AG04450 (cell line): ENCODE measurements at regions not wholly inside any gene's neighbourhood (a gene's known extent, or its start where the extent isn't known, plus 50 kb on each side); places are given as distances from the start of the nearest gene placed in this dataset.

Experiments used
- CTCF ChIA-PET: fragments of 300-600, 350-600 bp; formaldehyde crosslinking; extraction: SDS; loops from one replicate; lab custom pipeline; 2022; ENCODE audit warnings: antibody characterized with exemption, inconsistent platforms; lab: Charles Lee
- POLR2A ChIA-PET: fragments of 350-600 bp; formaldehyde crosslinking; extraction: SDS; loops from one replicate; lab custom pipeline; 2021; ENCODE audit warnings: antibody characterized with exemption, inconsistent platforms; lab: Yijun Ruan, JAX
- DNase-seq: peaks from one replicate; pipeline ENCODE4 v3.0.0-alpha.2; 2011; ENCODE audit warnings: low read depth, low spot score
- H3K27ac ChIP-seq: one replicate; pipeline ENCODE4 v1.5.1; 2012; ENCODE audit warnings: low read depth, low read length, control low read depth
- H3K27me3 ChIP-seq: one replicate; pipeline ENCODE4 v1.6.0; 2012; ENCODE audit warnings: low read length; ENCODE audit not compliant: control insufficient read depth, insufficient read depth
- H3K4me3 ChIP-seq: 2 replicates; pipeline ENCODE4 v1.5.1; 2011; ENCODE audit warnings: mild to moderate bottlenecking, low read depth, low read length, control low read depth
- H3K9me3 ChIP-seq: 2 replicates; pipeline ENCODE4 v1.5.1; 2012; ENCODE audit warnings: low read length; ENCODE audit not compliant: control insufficient read depth, insufficient read depth
- TF ChIP-seq, protein P1 (sequence below): IDR thresholded peaks from 2 replicates; pipeline ENCODE4 v1.5.1; 2011; ENCODE audit warnings: low read depth, low read length, control low read depth, inconsistent platforms

DNA sequence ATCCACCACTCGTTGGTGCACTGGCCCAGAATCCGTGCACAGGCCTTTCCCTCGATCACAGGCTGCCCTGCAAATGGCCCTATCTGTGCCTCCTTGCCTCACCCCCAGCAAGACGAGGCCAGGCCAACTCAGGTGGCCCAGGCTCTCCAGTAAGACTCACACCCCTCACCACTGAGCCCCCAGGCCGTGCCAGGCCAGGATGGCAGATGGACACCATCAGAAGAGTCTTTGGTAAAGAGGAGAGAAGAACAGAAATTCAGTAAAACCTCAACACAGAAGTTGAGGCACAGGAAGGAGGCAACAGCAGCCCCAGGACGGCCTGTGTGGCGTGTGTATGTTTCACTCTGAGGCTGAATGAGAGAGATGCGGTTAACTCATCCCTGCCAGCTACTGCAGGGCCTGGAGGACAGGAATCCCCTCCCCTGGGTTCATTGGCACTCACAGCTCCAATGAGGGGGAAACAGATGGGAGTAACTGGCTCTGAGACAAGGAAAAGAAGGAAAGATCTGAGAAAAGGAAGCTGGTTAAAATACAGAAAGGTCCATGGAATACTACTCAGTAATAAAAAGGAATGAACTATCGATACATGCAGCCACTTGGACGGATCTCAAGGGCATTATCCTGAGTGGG lies 54.1 kb upstream of the WNT11 start:
- H3K9me3 ChIP-seq = no peaks in the 10 kb centered on the region; the same call in 1 of the 2 replicates
- ChIA-PET CTCF (no interaction called here), POLR2A (interaction anchor here (0.5 kb wide), 1 partner anchor 26 kb away, joined by 5 read pairs; no protein-coding TSS in a partner anchor)
- H3K27me3 ChIP-seq = peaks cover 79% of the 10 kb centered on the region
- H3K27ac ChIP-seq = no peak overlapping the region
- no peak for DNase-seq
- TF ChIP-seq, protein P1, sequence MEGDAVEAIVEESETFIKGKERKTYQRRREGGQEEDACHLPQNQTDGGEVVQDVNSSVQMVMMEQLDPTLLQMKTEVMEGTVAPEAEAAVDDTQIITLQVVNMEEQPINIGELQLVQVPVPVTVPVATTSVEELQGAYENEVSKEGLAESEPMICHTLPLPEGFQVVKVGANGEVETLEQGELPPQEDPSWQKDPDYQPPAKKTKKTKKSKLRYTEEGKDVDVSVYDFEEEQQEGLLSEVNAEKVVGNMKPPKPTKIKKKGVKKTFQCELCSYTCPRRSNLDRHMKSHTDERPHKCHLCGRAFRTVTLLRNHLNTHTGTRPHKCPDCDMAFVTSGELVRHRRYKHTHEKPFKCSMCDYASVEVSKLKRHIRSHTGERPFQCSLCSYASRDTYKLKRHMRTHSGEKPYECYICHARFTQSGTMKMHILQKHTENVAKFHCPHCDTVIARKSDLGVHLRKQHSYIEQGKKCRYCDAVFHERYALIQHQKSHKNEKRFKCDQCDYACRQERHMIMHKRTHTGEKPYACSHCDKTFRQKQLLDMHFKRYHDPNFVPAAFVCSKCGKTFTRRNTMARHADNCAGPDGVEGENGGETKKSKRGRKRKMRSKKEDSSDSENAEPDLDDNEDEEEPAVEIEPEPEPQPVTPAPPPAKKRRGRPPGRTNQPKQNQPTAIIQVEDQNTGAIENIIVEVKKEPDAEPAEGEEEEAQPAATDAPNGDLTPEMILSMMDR = no peak
- H3K4me3 ChIP-seq = no peak overlapping the region

DNA sequence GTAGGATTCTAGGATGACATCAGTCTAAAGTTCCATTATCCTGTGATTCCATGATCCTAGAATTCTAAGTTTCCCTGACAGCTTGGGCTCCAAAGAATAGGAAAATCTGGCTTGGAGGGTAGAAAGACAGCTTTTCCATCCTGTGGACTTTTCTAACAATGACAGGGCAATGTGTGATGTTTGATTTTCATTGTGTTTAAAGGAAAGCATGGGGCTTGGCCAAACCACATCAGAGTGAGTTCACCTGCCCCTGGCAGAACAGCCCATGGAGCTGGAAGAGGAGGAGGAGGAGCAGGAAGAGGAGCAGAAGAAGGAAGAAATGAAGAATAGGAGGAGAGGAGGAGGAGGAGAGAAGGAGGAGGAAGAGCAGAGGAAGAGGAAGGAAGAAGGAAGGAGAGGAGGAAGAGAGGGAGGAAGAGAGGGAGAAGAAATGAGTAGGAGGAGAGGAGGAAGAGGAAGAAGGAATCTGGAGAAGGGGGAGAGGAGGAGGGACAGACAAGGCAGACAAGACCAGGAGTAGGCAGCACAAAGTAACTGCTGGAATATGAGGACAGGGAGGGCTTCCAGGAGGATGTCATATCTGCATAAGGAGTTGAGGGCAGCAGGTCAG lies 53.1 kb upstream of the WNT11 start:
- H3K27me3 ChIP-seq = peaks cover 81% of the 10 kb centered on the region
- H3K27ac ChIP-seq = no peak overlapping the region
- ChIA-PET CTCF (no interaction called here), POLR2A (no interaction called here)
- TF ChIP-seq, protein P1 = no peak
- no peaks in the 10 kb centered on the region; the same call in 1 of the 2 replicates for H3K9me3 ChIP-seq
- DNase-seq = no peak
- no peak overlapping the region for H3K4me3 ChIP-seq

DNA sequence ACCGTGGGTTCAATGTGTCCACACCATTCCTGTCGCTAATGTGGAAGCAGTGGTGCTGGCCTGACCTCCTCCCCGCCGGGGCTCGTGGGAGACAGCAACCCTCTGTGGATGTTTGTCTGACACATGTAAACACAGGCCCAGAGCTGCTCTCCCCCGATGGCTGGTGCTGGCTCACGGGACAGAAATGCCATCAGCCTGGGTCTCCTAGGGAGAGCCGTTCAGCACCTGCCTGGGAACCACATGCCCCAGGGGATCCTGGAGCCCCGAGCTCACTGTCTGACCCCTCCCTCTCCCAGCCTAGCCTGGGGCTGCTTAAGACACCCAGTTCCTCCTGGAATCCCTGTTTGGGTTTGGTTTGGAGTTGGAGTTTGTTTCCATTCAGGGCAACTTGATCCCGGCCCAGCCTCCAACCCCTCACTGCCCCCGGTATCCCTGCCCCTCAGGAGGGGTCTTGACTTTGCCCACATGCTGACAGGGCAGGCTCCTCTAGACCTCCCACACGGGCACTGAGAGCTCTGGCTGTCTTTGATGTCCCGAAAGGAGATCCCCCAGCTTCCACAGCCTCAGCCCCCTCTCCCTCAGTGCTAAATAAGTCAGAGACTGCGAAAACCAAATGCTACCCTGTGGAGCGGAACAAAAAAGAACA lies 50.9 kb upstream of the WNT11 start:
- no peak overlapping the region for H3K27ac ChIP-seq
- CTCF ChIA-PET = no interaction called here
- H3K9me3 ChIP-seq = no peaks in the 10 kb centered on the region; the same call in 1 of the 2 replicates
- TF ChIP-seq, protein P1 = no peak
- POLR2A ChIA-PET = no interaction called here
- H3K4me3 ChIP-seq = no peak overlapping the region
- H3K27me3 ChIP-seq = peaks cover 83% of the 10 kb centered on the region
- DNase-seq = no peak

DNA sequence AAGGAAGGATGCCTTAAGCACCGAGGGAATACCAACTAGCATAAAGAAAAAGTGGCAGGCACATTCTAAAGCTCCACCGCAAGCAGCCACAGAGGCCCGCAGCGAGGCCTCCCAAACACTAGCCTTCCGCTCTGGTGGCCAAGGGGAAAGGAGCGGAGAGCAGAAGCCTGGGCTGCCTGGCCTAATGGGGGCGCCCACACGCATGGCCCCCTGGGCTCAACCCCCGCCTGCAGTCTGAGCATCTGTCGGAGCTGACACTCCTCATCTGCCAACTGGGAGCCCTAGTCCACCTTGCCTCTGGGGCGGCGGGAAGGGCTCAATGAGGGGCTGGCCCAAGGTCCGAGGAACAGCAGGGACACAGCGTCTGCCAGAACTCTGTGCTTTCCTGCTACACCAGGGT lies 50.1 kb upstream of the WNT11 start:
- no peaks in the 10 kb centered on the region; the same call in 1 of the 2 replicates for H3K9me3 ChIP-seq
- no peak overlapping the region for H3K4me3 ChIP-seq
- CTCF ChIA-PET = no interaction called here
- TF ChIP-seq, protein P1 = no peak
- H3K27ac ChIP-seq = no peak overlapping the region
- POLR2A ChIA-PET = no interaction called here
- DNase-seq = no peak
- H3K27me3 ChIP-seq = peaks cover 85% of the 10 kb centered on the region
